Uterus (tissue), 3 donors: ENCODE measurements at regions not wholly inside any gene's neighbourhood (a gene's known extent, or its start where the extent isn't known, plus 50 kb on each side); places are given as distances from the start of the nearest gene placed in this dataset.

Experiments
- DNase-seq, 2 donors: peaks; one replicate each; pipeline ENCODE4 v3.0.0-alpha.2; 2019 to 2020
- H3K27ac ChIP-seq, 2 donors: fragments of 200-600 bp; sonication (generic); 1 replicate in 1 of 2; 2 replicates in 1 of 2; pipeline ENCODE4 v1.5.1; 2016 to 2018
- H3K27me3 ChIP-seq, 2 donors: fragments of 200-600 bp; sonication (generic); one replicate each; pipeline ENCODE4 v1.5.1; 2018 to 2019; ENCODE audit warnings: control low read depth in 1 of 2
- H3K36me3 ChIP-seq, 2 donors: fragments of 200-600 bp; sonication (generic); one replicate each; pipeline ENCODE4 v1.5.1; 2019; ENCODE audit warnings: control low read depth in 1 of 2
- H3K4me1 ChIP-seq, 2 donors: fragments of 200-600 bp; sonication (generic); one replicate each; pipeline ENCODE4 v1.5.1; 2018 to 2019; ENCODE audit warnings: control low read depth in 1 of 2
- H3K4me3 ChIP-seq, 2 donors: fragments of 200-600 bp; sonication (generic); 1 replicate in 1 of 2; 2 replicates in 1 of 2; pipeline ENCODE4 v1.5.1; 2018 to 2019; ENCODE audit warnings: mild to moderate bottlenecking in 1 of 2
- H3K9me3 ChIP-seq, 2 donors: fragments of 200-600 bp; sonication (generic); one replicate each; pipeline ENCODE4 v1.5.1; 2019; ENCODE audit warnings: control low read depth in 1 of 2
- POLR2A ChIP-seq, 2 donors: fragments of 450-650 bp; IDR thresholded peaks; one replicate each; pipeline ENCODE4 v1.6.1; 2016; ENCODE audit warnings: antibody characterized with exemption in 2 of 2, mild to moderate bottlenecking in 1 of 2, moderate library complexity in 1 of 2
- intact Hi-C: fragments of 100-400 bp; cut with DNase I; formaldehyde crosslinking; loops from one replicate; pipeline ENCODE4 v1.15.1; 2023; ENCODE audit warnings: low total_unique reads
- TF ChIP-seq, protein P1 (sequence below), 4 experiments: fragments of 200-600 bp in 2 of 4; fragments of 450-650 bp in 2 of 4; sonication (generic) in 2 of 4; IDR thresholded peaks; one replicate each; pipeline ENCODE4 v1.5.1; 2016 to 2019; ENCODE audit warnings: antibody characterized with exemption in 4 of 4, mild to moderate bottlenecking in 2 of 4, moderate library complexity in 1 of 4
- donor health status: DM: yes; HTN: yes; CAD: no.

DNA sequence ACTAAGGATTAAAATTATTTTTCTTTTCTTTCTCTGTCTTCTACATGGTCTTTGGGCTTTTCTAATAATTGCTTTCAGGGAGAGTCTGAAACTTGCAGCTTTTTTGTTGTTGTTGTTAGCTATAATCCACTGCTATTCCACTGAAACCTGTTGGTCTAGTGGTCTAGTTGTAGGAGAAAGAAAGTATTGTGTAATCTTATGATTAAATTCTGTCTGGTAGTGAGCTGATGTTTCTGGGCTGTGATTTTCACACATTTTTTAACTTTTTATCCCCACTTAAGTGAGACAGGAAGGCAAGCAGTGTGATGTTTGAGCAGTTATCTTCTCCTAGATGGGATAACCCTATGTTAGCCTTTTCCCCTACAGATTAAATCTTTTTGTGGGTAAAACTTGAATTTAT lies 825.2 kb downstream of the PCDH7 start:
- DNase-seq, result no peak
- H3K9me3 ChIP-seq, result no peaks in the 10 kb centered on the region
- intact Hi-C loops, result no loop called here
- no peaks in the 10 kb centered on the region for H3K27me3 ChIP-seq
- no peak overlapping the region for H3K27ac ChIP-seq
- H3K36me3 ChIP-seq, result no peaks in the 10 kb centered on the region
- TF ChIP-seq, protein P1, sequence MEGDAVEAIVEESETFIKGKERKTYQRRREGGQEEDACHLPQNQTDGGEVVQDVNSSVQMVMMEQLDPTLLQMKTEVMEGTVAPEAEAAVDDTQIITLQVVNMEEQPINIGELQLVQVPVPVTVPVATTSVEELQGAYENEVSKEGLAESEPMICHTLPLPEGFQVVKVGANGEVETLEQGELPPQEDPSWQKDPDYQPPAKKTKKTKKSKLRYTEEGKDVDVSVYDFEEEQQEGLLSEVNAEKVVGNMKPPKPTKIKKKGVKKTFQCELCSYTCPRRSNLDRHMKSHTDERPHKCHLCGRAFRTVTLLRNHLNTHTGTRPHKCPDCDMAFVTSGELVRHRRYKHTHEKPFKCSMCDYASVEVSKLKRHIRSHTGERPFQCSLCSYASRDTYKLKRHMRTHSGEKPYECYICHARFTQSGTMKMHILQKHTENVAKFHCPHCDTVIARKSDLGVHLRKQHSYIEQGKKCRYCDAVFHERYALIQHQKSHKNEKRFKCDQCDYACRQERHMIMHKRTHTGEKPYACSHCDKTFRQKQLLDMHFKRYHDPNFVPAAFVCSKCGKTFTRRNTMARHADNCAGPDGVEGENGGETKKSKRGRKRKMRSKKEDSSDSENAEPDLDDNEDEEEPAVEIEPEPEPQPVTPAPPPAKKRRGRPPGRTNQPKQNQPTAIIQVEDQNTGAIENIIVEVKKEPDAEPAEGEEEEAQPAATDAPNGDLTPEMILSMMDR (IDR thresholded peaks at IDR 0.05), result no peak
- no peak for TF ChIP-seq POLR2A (IDR thresholded peaks at IDR 0.05)
- no peak overlapping the region for H3K4me3 ChIP-seq
- H3K4me1 ChIP-seq, result no peaks in the 10 kb centered on the region

DNA sequence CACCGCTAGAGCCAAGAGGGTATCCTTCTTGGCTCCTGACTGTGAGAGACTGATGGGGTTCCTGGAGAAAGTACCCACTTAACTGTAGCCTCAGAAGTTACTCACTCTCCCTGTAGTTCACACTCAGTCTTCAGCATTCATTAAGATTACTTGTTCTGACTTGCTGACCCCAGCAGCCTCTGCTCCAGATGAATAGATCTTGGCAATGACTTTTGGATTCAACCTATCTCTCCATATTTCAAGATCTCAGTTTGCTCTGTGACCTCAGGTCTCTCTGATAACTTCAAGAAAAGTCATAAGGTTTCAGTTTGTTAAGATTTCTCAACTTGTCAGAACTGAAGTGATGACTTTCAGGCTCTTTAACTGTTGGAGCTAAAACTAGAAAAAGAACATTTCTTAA lies 825.6 kb downstream of the PCDH7 start:
- TF ChIP-seq, protein P1 (IDR thresholded peaks at IDR 0.05), result no peak
- TF ChIP-seq POLR2A (IDR thresholded peaks at IDR 0.05), result no peak
- Histone ChIP-seq H3K4me1 (no peaks in the 10 kb centered on the region), H3K27me3 (no peaks in the 10 kb centered on the region), H3K9me3 (no peaks in the 10 kb centered on the region), H3K27ac (no peak overlapping the region), H3K36me3 (no peaks in the 10 kb centered on the region), H3K4me3 (no peak overlapping the region)
- intact Hi-C loops, result no loop called here
- DNase-seq, result no peak

DNA sequence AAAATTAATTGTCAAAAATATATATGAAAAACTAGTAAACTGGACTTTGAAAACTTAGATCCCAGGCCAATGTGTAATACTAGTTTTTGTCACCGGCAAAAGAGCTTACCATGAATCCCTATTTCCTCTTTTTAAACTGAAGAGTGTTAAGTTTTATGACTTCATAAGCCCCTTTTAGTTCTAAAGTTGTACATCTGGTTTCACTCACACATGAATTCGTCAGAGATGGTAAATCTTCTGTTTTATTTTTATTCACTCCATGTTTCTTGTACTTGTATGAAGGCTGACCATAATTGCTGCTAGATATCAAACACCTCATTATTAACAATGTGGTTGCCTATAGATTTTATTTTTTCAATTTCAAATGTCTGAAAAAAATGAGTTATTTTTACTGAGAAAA lies 827.9 kb downstream of the PCDH7 start:
- no peaks in the 10 kb centered on the region for H3K9me3 ChIP-seq
- no peaks in the 10 kb centered on the region for H3K27me3 ChIP-seq
- H3K36me3 ChIP-seq, result no peaks in the 10 kb centered on the region
- H3K4me3 ChIP-seq, result no peak overlapping the region
- DNase-seq, result no peak
- H3K27ac ChIP-seq, result no peak overlapping the region
- intact Hi-C loops, result no loop called here
- TF ChIP-seq, protein P1 (IDR thresholded peaks at IDR 0.05), result no peak
- TF ChIP-seq POLR2A (IDR thresholded peaks at IDR 0.05), result no peak
- H3K4me1 ChIP-seq, result no peaks in the 10 kb centered on the region

DNA sequence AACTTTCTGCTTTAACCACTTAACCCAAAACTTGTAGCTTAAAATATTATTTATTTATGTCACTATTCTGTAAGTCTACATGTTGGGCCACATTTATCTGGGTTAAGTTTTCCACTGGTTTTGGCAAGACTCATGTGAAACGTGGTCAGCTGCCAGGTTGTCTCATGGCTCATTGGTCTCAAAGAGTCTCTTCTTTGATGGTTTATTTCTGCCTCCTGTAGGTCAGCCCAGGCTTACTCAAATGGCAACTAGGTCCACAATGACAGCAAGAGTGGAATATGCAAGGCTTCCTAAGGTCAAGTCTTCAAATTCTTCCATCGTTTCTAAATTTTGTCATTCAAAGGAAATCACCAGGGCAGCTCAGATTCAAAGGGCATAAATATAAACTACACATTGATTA lies 828.7 kb downstream of the PCDH7 start:
- Histone ChIP-seq H3K27me3 (no peaks in the 10 kb centered on the region), H3K36me3 (no peaks in the 10 kb centered on the region), H3K4me1 (no peaks in the 10 kb centered on the region), H3K27ac (no peak overlapping the region), H3K4me3 (no peak overlapping the region), H3K9me3 (no peaks in the 10 kb centered on the region)
- TF ChIP-seq POLR2A (IDR thresholded peaks at IDR 0.05), result no peak
- TF ChIP-seq, protein P1 (IDR thresholded peaks at IDR 0.05), result no peak
- intact Hi-C loops, result no loop called here
- DNase-seq, result no peak

DNA sequence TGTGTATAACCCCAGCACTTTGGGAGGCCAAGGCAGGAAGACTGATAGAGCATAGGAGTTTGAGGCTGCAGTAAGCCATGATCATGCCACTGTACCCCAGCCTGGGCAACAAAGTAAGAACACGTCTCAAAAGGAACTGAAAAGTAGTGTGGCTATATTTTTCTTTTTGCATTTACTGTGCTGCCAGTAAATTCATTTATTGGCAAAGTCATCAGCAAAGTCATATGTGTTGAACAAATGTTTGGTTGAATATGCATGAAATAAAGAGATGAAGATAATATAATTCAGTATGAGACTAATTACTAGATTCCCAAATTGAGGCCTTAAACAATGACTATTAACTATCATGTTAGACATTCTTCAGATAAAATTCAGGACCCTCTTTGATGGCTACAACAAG lies 829.1 kb downstream of the PCDH7 start:
- Histone ChIP-seq H3K9me3 (no peaks in the 10 kb centered on the region), H3K27ac (no peak overlapping the region), H3K4me1 (no peaks in the 10 kb centered on the region), H3K4me3 (no peak overlapping the region), H3K27me3 (no peaks in the 10 kb centered on the region), H3K36me3 (no peaks in the 10 kb centered on the region)
- DNase-seq, result no peak
- intact Hi-C loops, result no loop called here
- TF ChIP-seq POLR2A (IDR thresholded peaks at IDR 0.05), result no peak
- TF ChIP-seq, protein P1 (IDR thresholded peaks at IDR 0.05), result no peak
